ENCODE measurements at regions not wholly inside any gene's neighbourhood (a gene's known extent, or its start where the extent isn't known, plus 50 kb on each side); places are given as distances from the start of the nearest gene placed in this dataset.

- TF ChIP-seq, protein P1, sequence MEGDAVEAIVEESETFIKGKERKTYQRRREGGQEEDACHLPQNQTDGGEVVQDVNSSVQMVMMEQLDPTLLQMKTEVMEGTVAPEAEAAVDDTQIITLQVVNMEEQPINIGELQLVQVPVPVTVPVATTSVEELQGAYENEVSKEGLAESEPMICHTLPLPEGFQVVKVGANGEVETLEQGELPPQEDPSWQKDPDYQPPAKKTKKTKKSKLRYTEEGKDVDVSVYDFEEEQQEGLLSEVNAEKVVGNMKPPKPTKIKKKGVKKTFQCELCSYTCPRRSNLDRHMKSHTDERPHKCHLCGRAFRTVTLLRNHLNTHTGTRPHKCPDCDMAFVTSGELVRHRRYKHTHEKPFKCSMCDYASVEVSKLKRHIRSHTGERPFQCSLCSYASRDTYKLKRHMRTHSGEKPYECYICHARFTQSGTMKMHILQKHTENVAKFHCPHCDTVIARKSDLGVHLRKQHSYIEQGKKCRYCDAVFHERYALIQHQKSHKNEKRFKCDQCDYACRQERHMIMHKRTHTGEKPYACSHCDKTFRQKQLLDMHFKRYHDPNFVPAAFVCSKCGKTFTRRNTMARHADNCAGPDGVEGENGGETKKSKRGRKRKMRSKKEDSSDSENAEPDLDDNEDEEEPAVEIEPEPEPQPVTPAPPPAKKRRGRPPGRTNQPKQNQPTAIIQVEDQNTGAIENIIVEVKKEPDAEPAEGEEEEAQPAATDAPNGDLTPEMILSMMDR (IDR thresholded peaks at IDR 0.05) = no peak
- TF ChIP-seq POLR2AphosphoS5 (IDR thresholded peaks at IDR 0.05) (no peak), EP300 (IDR thresholded peaks at IDR 0.05; ENCODE audit: low read depth) (no peak), POLR2A (IDR thresholded peaks at IDR 0.05) (no peak)
Measured at GRCh38 chr7:52854681-52855080, 180.8 kb upstream of the POM121L12 start.
